HG02970 (cell line): ENCODE measurements at regions not wholly inside any gene's neighbourhood (a gene's known extent, or its start where the extent isn't known, plus 50 kb on each side); places are given as distances from the start of the nearest gene placed in this dataset.
A peak's percentile ranks its signal among the peaks of the same experiment; 100 is the strongest.

Experiments
- ATAC-seq: cut with Tn5 transposase; IDR thresholded peaks from one replicate; pipeline ENCODE4 v1.9.1; 2021; ENCODE audit warnings: mild to moderate bottlenecking, moderate library complexity, moderate number of reproducible peaks; ENCODE audit not compliant: unreplicated experiment, low FRiP score

- no peak for ATAC-seq
Measured at GRCh38 chr19:30227012-30227621, 145.1 kb upstream of the ZNF536 start.

GRCh38 chr19:30227661-30228112 is 144.5 kb upstream of the ZNF536 start:
- peak; percentile 71 for ATAC-seq

GRCh38 chr19:30228113-30228834 is 143.9 kb upstream of the ZNF536 start:
- no peak for ATAC-seq

GRCh38 chr19:30228835-30229524 is 143.2 kb upstream of the ZNF536 start:
- ATAC-seq, result no peak

- no peak for ATAC-seq
Measured at GRCh38 chr19:30229525-30230174, 142.5 kb upstream of the ZNF536 start.

GRCh38 chr19:30231408-30232318 is 140.5 kb upstream of the ZNF536 start:
- ATAC-seq, result no peak

- no peak for ATAC-seq
Measured at GRCh38 chr19:30233375-30233774, 138.8 kb upstream of the ZNF536 start.

GRCh38 chr19:30235946-30236345 is 136.2 kb upstream of the ZNF536 start:
- no peak for ATAC-seq

- no peak for ATAC-seq
Measured at GRCh38 chr19:30236587-30236986, 135.6 kb upstream of the ZNF536 start.

- ATAC-seq, result no peak
Measured at GRCh38 chr19:30237140-30237539, 135.0 kb upstream of the ZNF536 start.

- ATAC-seq, result no peak
Measured at GRCh38 chr19:30240904-30241695, 131.1 kb upstream of the ZNF536 start.

GRCh38 chr19:30244533-30244932 is 127.7 kb upstream of the ZNF536 start:
- no peak for ATAC-seq

GRCh38 chr19:30245401-30246039 is 126.7 kb upstream of the ZNF536 start:
- ATAC-seq, result no peak

GRCh38 chr19:30249911-30250310 is 122.3 kb upstream of the ZNF536 start:
- ATAC-seq, result no peak

GRCh38 chr19:30252214-30252613 is 120.0 kb upstream of the ZNF536 start:
- ATAC-seq, result no peak

GRCh38 chr19:30253581-30253996 is 118.6 kb upstream of the ZNF536 start:
- ATAC-seq, result no peak

- ATAC-seq, result no peak
Measured at GRCh38 chr19:30254158-30254557, 118.0 kb upstream of the ZNF536 start.

GRCh38 chr19:30254789-30255188 is 117.4 kb upstream of the ZNF536 start:
- no peak for ATAC-seq
